KMS-11 (cell line): ENCODE measurements at regions not wholly inside any gene's neighbourhood (a gene's known extent, or its start where the extent isn't known, plus 50 kb on each side); places are given as distances from the start of the nearest gene placed in this dataset.
"Not testable (repeated sequence)": the region's sequence is repeated elsewhere in the genome, so short reads cannot be mapped to it uniquely, and the experiment has no call there.

ENCODE experiments used
- H2AFZ ChIP-seq: fragments of 200-600 bp; sonication (generic); 2 replicates; pipeline ENCODE4 v1.6.1; 2016; ENCODE audit warnings: antibody characterized with exemption, mixed run types, low read depth
- H3K27ac ChIP-seq: fragments of 200-600 bp; sonication (generic); 2 replicates; pipeline ENCODE4 v1.6.1; 2016; ENCODE audit warnings: mild to moderate bottlenecking, mixed run types
- H3K27me3 ChIP-seq: fragments of 200-600 bp; sonication (generic); 2 replicates; pipeline ENCODE4 v1.6.1; 2017; ENCODE audit warnings: mild to moderate bottlenecking, low read depth, mixed run types, moderate library complexity; ENCODE audit not compliant: insufficient read depth
- H3K36me3 ChIP-seq: fragments of 200-600 bp; sonication (generic); 2 replicates; pipeline ENCODE4 v1.6.1; 2017; ENCODE audit warnings: mild to moderate bottlenecking, mixed run types; ENCODE audit not compliant: insufficient read depth
- H3K4me1 ChIP-seq: fragments of 200-600 bp; sonication (generic); 2 replicates; pipeline ENCODE4 v1.6.1; 2016; ENCODE audit warnings: mild to moderate bottlenecking, low read depth, mixed run types; ENCODE audit not compliant: poor library complexity, severe bottlenecking
- H3K4me2 ChIP-seq: fragments of 200-600 bp; sonication (generic); 2 replicates; pipeline ENCODE4 v1.7.0; 2016; ENCODE audit warnings: mild to moderate bottlenecking, mixed run types
- H3K4me3 ChIP-seq: fragments of 200-600 bp; sonication (generic); IDR thresholded peaks from 2 replicates; pipeline ENCODE4 v1.6.1; 2017; ENCODE audit warnings: low read depth, low read length, mixed read lengths; ENCODE audit not compliant: insufficient read depth
- H3K79me2 ChIP-seq: fragments of 200-600 bp; sonication (generic); 2 replicates; pipeline ENCODE4 v1.6.1; 2016; ENCODE audit warnings: low read depth, mixed run types; ENCODE audit not compliant: insufficient read depth
- H3K9ac ChIP-seq: fragments of 200-600 bp; sonication (generic); 2 replicates; pipeline ENCODE4 v1.6.1; 2016; ENCODE audit warnings: mild to moderate bottlenecking, mixed run types
- H4K20me1 ChIP-seq: fragments of 200-600 bp; sonication (generic); 2 replicates; pipeline ENCODE4 v1.6.1; 2016; ENCODE audit warnings: mild to moderate bottlenecking, mixed run types; ENCODE audit not compliant: insufficient read depth
- CTCF ChIP-seq: fragments of 200-600 bp; sonication (generic); conservative IDR thresholded peaks from 2 replicates; pipeline ENCODE4 v1.6.1; 2017; ENCODE audit warnings: low read depth, mild to moderate bottlenecking, antibody characterized with exemption, low read length, moderate library complexity, mixed read lengths

GRCh38 chr7:4525884-4526283 lies 156.2 kb upstream of the FOXK1 start:
- Histone ChIP-seq H3K9ac (no peak overlapping the region), H3K36me3 (no peaks in the 10 kb centered on the region), H3K79me2 (no peaks in the 10 kb centered on the region), H4K20me1 (no peaks in the 10 kb centered on the region), H3K27ac (no peak overlapping the region), H3K4me3 (no peak overlapping the region), H3K4me2 (no peak overlapping the region), H3K4me1 (no peaks in the 10 kb centered on the region), H3K27me3 (no peaks in the 10 kb centered on the region), H2AFZ (no peak overlapping the region)
- TF ChIP-seq CTCF: no peak

GRCh38 chr7:4527988-4528636 lies 154.0 kb upstream of the FOXK1 start:
- no peak for TF ChIP-seq CTCF
- Histone ChIP-seq H3K4me3 (no peak overlapping the region), H3K27ac (no peak overlapping the region), H3K4me1 (no peaks in the 10 kb centered on the region), H2AFZ (no peak overlapping the region), H4K20me1 (no peaks in the 10 kb centered on the region), H3K79me2 (no peaks in the 10 kb centered on the region), H3K36me3 (no peaks in the 10 kb centered on the region), H3K4me2 (no peak overlapping the region), H3K27me3 (no peaks in the 10 kb centered on the region), H3K9ac (no peak overlapping the region)

DNA sequence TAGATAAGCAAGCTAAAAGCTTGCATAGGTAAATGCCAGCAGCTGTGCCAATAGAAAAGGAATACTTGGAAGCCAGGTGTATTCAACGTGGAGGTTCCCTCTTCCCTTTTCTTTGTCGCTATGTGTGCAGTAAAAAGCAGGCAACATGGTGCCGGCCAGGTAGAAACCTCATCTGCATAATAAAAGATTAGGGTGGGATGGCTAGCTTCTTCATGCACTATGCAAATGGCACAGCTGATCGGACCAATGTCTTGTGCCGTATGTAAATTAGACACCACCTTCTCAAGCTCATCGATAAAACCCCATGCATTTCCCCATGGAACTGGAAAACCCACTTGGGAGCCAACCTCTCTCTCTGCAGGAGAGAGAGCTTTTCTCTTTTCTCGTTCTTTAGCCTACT lies 150.9 kb upstream of the FOXK1 start:
- no peak overlapping the region for H3K27ac ChIP-seq
- H3K9ac ChIP-seq: no peak overlapping the region
- H3K79me2 ChIP-seq: no peaks in the 10 kb centered on the region
- H3K36me3 ChIP-seq: no peaks in the 10 kb centered on the region
- no peak overlapping the region for H3K4me3 ChIP-seq
- H3K4me2 ChIP-seq: no peak overlapping the region
- H2AFZ ChIP-seq: no peak overlapping the region
- no peak for TF ChIP-seq CTCF
- H3K27me3 ChIP-seq: no peaks in the 10 kb centered on the region
- no peaks in the 10 kb centered on the region for H4K20me1 ChIP-seq
- H3K4me1 ChIP-seq: no peaks in the 10 kb centered on the region

GRCh38 chr7:4533339-4533738 lies 148.8 kb upstream of the FOXK1 start:
- H3K27me3 ChIP-seq, H3K79me2 ChIP-seq, H2AFZ ChIP-seq: not testable (repeated sequence)

DNA sequence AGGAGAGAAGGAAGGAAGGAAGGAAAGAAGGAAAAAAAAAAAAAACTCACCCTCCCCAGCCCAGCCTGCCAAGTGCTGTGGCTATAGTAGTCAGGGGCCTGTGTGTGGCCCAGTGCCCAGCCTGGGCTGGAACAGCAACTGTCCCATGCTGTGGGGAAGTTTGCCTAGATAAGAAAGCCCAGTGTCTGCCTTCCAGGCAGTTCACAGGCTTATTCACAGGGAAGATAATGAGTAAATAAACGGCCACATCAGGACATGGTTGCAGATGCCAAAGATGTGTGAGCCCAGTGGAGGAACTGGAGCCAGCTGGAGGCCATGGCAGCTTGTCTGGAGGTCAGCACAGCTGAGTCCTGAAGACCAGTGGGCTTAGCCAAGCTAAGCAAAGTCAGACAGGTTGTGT lies 132.4 kb upstream of the FOXK1 start:
- Histone ChIP-seq H2AFZ (no peak overlapping the region), H3K4me3 (no peak overlapping the region), H4K20me1 (no peaks in the 10 kb centered on the region), H3K79me2 (no peaks in the 10 kb centered on the region), H3K4me1 (no peaks in the 10 kb centered on the region), H3K4me2 (no peak overlapping the region), H3K36me3 (no peaks in the 10 kb centered on the region), H3K9ac (no peak overlapping the region), H3K27me3 (no peaks in the 10 kb centered on the region), H3K27ac (no peak overlapping the region)
- no peak for TF ChIP-seq CTCF

More at GRCh38 chr7:4533339-4533738, 148.8 kb upstream of the FOXK1 start:
- H3K4me3 ChIP-seq, H3K4me2 ChIP-seq, H3K27ac ChIP-seq, H4K20me1 ChIP-seq, H3K36me3 ChIP-seq, H3K9ac ChIP-seq, H3K4me1 ChIP-seq: not testable (repeated sequence)
